ENCODE measurements at regions not wholly inside any gene's neighbourhood (a gene's known extent, or its start where the extent isn't known, plus 50 kb on each side); places are given as distances from the start of the nearest gene placed in this dataset.

DNA sequence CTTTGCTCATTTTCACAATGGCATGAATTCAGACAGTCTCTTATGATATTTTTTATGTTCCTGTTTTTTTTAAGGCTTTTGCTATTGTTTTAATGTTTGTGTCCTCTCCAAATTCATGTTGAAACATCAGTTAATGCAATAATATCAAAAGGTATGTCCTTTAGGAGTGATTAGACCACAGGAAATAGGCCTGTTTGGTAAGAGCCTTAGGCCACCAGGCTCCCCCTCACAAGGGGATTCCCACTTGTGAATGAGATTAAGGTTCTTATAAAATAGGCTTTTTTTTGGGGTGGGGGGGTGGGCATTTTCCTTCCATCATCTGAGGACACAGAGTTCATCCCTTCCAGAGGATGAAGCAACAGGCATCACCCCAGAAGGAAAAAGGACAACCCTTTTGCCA is 2074.2 kb upstream of the C9orf72 start:
- TF ChIP-seq CTCF (IDR thresholded peaks at IDR 0.05) (no peak), EZH2 (IDR thresholded peaks at IDR 0.05) (no peak)

Measured in neural progenitor cell (in vitro differentiated cells).